GM21515 (cell line): ENCODE measurements at regions not wholly inside any gene's neighbourhood (a gene's known extent, or its start where the extent isn't known, plus 50 kb on each side); places are given as distances from the start of the nearest gene placed in this dataset.

ENCODE experiments used
- ATAC-seq: cut with Tn5 transposase; IDR thresholded peaks from one replicate; pipeline ENCODE4 v1.9.1; 2021; ENCODE audit not compliant: unreplicated experiment

DNA sequence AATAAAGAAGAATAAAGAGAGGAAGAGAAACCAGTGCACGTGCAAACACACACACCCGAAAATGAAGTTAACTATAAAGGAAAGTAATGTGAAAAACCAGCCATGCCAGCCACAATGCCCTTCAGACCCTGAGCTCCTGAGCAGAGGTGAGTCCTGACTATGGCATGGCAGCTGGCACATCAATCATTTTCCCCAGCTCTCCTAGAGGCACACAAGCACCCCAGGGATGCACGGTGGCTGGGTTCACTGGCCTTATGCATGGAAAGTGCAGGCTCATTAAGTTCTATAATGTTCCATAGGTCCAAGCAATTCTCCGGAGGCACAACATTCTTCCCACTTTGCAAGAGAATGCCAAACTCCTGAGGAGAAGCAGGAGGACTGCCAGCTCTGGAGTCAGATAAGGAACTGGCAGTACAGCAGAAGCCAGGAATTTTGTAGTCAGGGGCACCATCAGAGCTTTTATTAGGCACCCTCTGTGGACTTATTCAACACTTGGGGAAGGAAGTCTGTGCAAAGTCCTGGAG is 175.0 kb upstream of the PRDM1 start:
- ATAC-seq, result no peak

- ATAC-seq, result no peak
Observed at GRCh38 chr6:105909106-105909505, 177.0 kb upstream of the PRDM1 start.

DNA sequence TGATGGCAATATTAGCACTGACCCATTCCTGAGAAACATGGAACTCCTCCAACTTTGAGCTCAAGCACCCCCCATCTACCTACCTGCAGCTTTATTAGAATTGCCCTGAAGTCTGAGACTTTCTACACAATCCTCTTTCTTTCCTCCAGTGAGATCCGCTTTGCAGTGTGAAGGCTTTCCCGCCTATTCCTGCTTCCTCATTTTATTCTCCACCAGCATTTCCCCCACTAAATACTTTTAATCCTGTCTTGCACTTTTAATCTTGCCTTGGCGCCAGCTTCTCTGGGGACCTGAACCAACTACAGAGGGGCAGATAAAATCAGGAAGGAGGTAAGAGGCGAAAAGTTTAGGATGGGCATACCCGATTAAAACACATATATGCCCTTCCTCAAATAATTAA is 178.1 kb upstream of the PRDM1 start:
- ATAC-seq, result no peak

DNA sequence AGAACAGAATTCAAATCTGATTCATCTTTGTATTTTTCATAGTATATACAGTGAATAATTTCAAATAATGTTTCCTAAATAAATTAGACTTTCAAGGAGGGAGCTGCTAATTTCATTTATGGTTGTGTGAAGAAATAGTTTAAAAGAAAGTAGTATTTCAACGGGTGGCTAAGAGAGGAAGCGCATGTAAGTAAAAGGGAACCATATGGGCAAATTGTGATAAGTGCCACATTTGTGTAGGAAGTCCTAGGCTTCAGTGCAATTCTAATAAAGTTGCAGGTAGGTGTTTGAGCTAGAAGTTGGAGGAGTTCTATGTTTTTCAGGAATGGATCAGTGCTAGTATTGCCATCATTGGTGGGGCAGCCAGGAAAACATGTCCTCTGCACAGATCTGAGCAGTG is 178.8 kb upstream of the PRDM1 start:
- ATAC-seq, result no peak

DNA sequence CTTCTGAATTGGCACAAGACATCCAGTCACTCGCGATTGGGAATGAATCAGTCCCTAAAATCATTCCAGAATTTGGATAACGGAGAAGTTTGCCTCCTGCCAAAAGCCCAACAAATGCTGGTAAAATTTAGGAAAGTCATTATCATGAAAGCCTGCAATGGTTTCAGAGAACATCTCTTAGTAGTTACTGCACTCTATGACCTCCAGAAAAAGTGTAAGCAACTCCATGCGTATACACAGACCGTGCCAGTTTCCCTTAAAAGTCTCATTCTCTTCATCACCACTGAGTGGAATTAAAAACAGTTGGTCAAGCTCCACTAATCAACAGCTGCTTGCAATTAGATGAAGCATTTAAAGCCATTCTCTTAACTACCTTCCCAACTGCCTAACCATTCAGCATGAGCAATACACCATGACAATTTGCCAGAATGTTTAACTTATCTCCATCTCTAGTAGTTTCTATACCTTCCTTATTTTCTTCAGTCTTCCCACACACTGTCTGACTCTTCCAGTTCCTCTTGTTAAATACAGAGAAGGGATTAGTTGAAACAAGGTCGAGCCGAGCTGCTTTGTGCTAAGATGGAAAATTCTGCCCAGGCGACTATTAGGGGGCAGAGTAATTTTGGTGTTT is 183.6 kb upstream of the PRDM1 start:
- ATAC-seq, result no peak

- no peak for ATAC-seq
Observed at GRCh38 chr6:105901583-105901982, 184.6 kb upstream of the PRDM1 start.

DNA sequence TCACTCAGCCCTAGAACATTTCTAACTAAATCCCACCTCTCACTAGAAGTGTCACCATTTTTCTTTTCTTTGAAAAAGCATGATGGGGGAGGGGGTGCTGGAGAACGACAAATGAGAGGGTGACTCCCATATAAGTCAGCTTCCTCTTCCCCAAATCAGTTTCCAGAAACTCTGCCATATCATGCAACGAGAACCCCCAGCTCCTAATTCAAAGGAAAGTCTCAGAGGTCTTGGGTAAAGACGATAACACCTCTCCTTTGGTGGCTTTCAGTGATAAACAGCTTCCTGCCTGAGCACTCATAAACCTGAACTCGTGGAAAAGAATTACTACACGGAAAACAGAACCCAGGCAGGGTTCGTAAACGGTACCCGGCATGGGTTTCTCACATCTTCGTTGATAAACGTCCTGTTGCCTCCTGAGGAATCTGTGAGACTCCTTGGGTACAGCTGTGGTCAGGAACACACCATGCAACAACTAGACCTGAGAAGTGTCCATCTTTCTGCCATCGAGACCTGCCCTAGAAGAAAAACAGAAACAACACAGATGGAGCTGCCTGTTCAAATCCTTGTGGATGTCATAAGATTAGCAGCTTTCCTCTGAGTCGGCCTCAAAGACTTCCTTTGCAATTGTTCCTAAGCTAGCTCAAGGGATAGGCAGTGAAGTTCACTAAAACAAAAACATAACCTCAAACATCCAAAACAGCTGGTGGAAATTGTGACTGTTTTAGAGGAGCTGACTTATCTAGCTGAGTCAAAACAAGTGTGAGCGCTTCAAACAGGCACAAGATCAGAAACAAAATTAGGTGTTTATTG is 185.8 kb upstream of the PRDM1 start:
- no peak for ATAC-seq

- no peak for ATAC-seq
Observed at GRCh38 chr6:105898286-105898685, 187.8 kb upstream of the PRDM1 start.

DNA sequence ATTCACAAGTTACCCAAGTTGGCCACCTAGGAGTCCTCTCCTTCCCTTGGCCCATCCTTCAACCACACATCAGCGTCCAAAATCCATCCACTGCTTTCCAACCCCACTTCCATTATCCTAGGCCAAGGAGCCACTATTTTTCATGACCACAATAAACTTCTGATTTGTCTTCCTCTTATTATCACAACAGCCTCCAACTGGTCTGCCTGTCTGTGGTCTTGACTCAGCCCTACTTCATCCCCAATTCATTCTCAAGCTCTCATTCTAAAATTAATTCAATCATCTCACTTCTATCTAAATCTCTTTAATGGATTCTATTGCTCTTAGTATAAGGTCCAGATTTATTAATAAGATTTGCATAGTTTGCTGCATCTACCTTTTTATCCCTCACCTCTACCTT is 189.0 kb upstream of the PRDM1 start:
- ATAC-seq, result no peak

GRCh38 chr6:105896821-105897095 is 189.4 kb upstream of the PRDM1 start:
- ATAC-seq, result no peak

DNA sequence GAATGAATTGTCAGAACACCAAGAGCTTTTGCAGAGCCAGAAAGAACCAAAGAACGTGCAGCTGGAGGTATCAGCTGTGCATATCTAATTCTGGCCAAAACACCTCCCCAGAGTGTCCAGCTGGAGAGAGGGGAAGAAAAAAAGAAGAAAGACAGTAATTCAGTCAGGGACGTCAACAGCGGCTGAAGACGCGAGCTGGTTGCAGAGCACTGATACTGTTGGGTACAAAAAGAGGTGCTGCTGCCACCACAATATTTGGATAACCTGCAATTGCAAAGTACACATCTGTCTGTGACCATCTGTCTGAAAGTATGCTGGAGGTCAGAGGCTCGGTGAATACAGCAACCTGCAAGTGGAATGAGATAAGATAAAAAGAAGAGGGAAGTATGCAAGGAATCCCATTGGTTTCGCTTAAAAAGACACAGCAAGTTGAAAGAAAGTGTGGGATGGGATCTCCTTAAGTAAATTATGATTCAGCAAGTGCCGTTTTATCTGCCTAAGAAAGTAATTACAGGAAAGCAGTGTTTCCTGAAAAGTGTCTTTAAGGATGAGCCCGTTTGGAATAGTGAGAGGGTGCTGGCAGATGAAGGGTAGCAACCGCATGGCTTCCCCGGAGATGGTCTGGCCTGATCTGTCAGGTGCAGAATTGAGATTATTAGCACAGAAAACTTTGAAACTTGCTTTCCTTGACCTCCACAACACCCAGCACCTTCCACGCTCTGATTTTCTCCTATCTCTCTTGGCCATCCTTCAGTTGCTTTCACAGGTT is 189.9 kb upstream of the PRDM1 start:
- ATAC-seq, result no peak

DNA sequence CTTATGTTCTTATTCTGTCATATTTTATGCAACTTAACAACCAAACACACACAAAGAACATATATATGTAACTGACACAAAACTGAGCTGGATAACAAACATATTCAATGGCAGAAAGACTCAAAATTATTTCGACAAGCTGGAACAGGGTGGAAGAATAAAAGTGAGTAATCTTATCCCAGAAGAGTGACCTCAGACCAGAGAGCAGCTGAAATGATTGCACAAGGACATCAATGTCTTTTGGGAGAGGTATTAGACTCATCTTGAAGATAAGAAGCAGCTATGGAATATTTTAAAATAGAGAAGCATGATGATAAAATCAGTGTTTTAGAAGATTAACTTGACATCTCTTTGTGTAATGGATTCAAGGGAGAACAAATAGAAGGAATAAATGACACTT is 191.6 kb upstream of the PRDM1 start:
- no peak for ATAC-seq

- ATAC-seq, result no peak
Observed at GRCh38 chr6:105893741-105894140, 192.4 kb upstream of the PRDM1 start.

- ATAC-seq, result peak; percentile 82
Observed at GRCh38 chr6:105892577-105893262, 193.4 kb upstream of the PRDM1 start.

DNA sequence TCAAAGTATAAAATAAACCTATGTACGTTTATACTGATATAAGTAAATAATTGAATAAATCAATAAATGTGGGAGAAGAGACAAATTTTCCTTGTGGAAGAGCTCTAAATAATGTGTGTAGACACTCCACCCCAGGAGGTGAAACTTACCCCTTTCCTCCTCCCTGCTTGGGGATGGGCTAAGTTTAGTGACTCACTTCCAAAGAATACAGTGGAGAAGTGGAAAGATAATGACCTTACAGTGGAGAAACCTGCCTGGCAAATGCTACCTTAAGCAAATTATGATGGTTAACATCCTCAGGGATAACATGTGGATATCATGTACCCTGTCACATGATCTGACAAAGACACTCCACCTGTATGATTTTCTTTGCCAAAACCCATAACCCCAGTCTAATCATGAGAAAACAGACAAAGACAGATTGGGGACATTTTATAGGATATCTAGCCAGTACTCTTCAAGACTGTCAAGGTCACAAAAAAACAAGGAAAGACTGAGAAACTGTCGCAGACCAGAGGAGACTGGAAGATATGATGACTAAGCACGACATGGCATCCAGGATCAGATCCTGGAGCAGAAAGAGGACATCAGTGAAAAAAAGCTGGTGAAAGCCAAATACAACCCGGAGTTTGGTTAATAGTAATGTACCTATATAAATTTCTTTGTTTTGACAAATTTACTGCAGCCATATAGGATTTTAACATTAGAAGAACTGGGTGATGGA is 195.5 kb upstream of the PRDM1 start:
- no peak for ATAC-seq

DNA sequence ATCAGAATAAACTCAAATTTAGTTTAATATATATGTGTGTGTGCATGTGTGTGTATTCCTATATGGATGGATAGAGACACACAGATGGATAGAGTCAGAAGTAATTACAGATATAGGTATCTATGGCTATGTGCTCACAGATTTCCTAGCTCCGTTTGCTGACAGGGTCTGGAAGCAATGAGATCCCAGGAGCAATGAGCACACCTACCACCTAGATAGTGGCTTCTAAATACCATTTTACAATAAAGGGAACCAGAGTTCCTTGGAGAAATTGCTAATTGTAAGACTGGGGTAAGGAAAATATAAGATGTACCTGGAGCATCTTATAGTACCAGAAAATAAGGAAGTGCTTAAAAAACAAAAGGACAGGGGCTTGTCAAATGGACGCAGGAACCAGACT is 196.2 kb upstream of the PRDM1 start:
- no peak for ATAC-seq

DNA sequence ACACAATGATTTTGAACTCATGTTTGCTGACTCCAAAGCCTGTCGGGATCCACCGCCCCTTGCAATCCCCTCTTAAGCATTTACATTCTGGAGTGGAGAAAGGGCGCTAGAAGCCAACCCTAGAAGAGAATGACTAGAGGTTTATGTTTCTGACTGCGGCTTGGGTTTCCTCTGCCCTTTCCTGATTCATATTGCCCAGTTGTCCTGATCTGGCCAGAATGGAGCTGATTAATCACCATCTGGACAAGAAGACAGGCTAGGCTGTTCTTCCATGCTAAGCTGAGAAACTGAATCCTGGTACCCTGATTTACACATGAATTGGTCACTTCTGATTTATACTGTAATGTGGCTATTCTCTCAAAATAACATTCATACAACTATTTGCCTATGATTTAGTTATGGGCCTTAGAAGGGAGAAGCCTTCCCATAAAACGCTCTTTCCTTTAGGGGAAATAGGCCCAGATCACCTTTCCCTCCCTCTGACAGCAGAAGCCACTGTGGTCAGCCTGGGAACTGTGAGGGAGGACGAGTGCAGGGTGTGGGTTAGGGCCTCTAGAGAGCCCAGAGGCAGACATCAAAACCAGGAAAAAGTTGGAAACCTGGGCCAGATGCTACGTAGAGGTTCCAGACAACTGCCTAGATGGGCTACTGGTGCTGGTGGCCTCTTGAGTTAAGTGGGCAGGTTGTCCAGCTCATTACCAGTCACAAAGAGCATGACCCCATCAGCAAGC is 199.2 kb upstream of the PRDM1 start:
- no peak for ATAC-seq

- no peak for ATAC-seq
Observed at GRCh38 chr6:105886066-105886813, 199.9 kb upstream of the PRDM1 start.

- ATAC-seq, result no peak
Observed at GRCh38 chr6:105884426-105884825, 201.7 kb upstream of the PRDM1 start.
